IMR-90 (cell line): ENCODE measurements at regions not wholly inside any gene's neighbourhood (a gene's known extent, or its start where the extent isn't known, plus 50 kb on each side); places are given as distances from the start of the nearest gene placed in this dataset.

Source experiments
- ATAC-seq: fragments of 200-7000 bp; cut with Tn5 transposase; 2 replicates; pipeline ENCODE4 v1.9.1; 2020; ENCODE audit warnings: low read depth, mild to moderate bottlenecking, moderate library complexity
- BruUV-seq: library from RNA; stranded (reverse); fragments of 400-500 nt; replicated peaks from 2 replicates; lab custom pipeline; 2021; lab: Mats Ljungman, UMichigan
- CTCF ChIA-PET: fragments of 300-600 bp; formaldehyde crosslinking; extraction: SDS; loops from one replicate; lab custom pipeline; 2021; ENCODE audit warnings: antibody characterized with exemption; lab: Yijun Ruan, JAX
- POLR2A ChIA-PET: fragments of 300-600 bp; sonication (Branson Sonifier 250); formaldehyde crosslinking; loops from one replicate; lab custom pipeline; 2022; ENCODE audit warnings: antibody characterized with exemption; ENCODE audit not compliant: unreplicated experiment; lab: Charles Lee
- DNase-seq: peaks from one replicate; pipeline ENCODE4 v3.0.0; 2013
- H2AFZ ChIP-seq: replicated peaks from 2 replicates; pipeline ENCODE3; 2013; ENCODE audit warnings: low read length, mild to moderate bottlenecking; ENCODE audit not compliant: poor library complexity
- H2AK5ac ChIP-seq: 2 replicates; pipeline ENCODE4 v1.6.1; 2013; ENCODE audit warnings: low read depth, low read length, inconsistent platforms
- H2AK9ac ChIP-seq: replicated peaks from 2 replicates; pipeline ENCODE3; 2013; ENCODE audit warnings: mild to moderate bottlenecking, low read depth, low read length, moderate library complexity; ENCODE audit not compliant: poor library complexity
- H2BK120ac ChIP-seq: 2 replicates; pipeline ENCODE4 v1.6.1; 2013; ENCODE audit warnings: low read depth, low read length, inconsistent platforms
- H2BK15ac ChIP-seq: 3 replicates; pipeline ENCODE4 v1.6.1; 2013; ENCODE audit warnings: low read depth, low read length, inconsistent platforms
- H2BK20ac ChIP-seq: 2 replicates; pipeline ENCODE4 v1.6.1; 2013; ENCODE audit warnings: low read depth, mild to moderate bottlenecking, inconsistent platforms, low read length, moderate library complexity
- H2BK5ac ChIP-seq: 2 replicates; pipeline ENCODE4 v1.6.1; 2013; ENCODE audit warnings: mild to moderate bottlenecking, low read depth, low read length, inconsistent platforms; ENCODE audit not compliant: poor library complexity, severe bottlenecking
- H3K14ac ChIP-seq: replicated peaks from 2 replicates; pipeline ENCODE4 v1.6.1; 2013; ENCODE audit warnings: low read depth, low read length, inconsistent platforms
- H3K18ac ChIP-seq: 2 replicates; pipeline ENCODE4 v1.6.1; 2013; ENCODE audit warnings: low read depth, low read length, control low read depth
- H3K23ac ChIP-seq: 2 replicates; pipeline ENCODE4 v1.6.1; 2013; ENCODE audit warnings: low read depth, low read length, inconsistent platforms
- H3K27ac ChIP-seq: 2 replicates; pipeline ENCODE4 v1.5.1; 2013; ENCODE audit warnings: mild to moderate bottlenecking, control low read depth, low read length; ENCODE audit not compliant: insufficient read depth
- H3K27me3 ChIP-seq: 2 replicates; pipeline ENCODE4 v1.6.1; 2013; ENCODE audit warnings: low read length; ENCODE audit not compliant: control insufficient read depth, insufficient read depth
- H3K36me3 ChIP-seq: 2 replicates; pipeline ENCODE4 v1.6.1; 2013; ENCODE audit warnings: low read length, mixed read lengths; ENCODE audit not compliant: control insufficient read depth, insufficient read depth
- H3K4ac ChIP-seq: 2 replicates; pipeline ENCODE4 v1.6.1; 2013; ENCODE audit warnings: low read depth, low read length, inconsistent platforms
- H3K4me1 ChIP-seq: 2 replicates; pipeline ENCODE4 v1.6.1; 2013; ENCODE audit warnings: low read length, mixed read lengths; ENCODE audit not compliant: control insufficient read depth, insufficient read depth
- H3K4me2 ChIP-seq: 2 replicates; pipeline ENCODE4 v1.6.1; 2013; ENCODE audit warnings: low read depth, mild to moderate bottlenecking, control low read depth, low read length, moderate library complexity
- H3K4me3 ChIP-seq: 2 replicates; pipeline ENCODE4 v1.5.1; 2013; ENCODE audit warnings: low read depth, mild to moderate bottlenecking, control low read depth, low read length, moderate library complexity; ENCODE audit not compliant: insufficient read depth
- H3K56ac ChIP-seq: 2 replicates; pipeline ENCODE4 v1.6.1; 2013; ENCODE audit warnings: low read length, inconsistent platforms; ENCODE audit not compliant: insufficient read depth; ENCODE audit errors: extremely low read depth
- H3K79me1 ChIP-seq, 2 experiments: 2 replicates each; pipeline ENCODE4 v1.6.1; 2013; ENCODE audit warnings: low read length in 2 of 2, inconsistent platforms in 1 of 2, low read depth in 1 of 2
- H3K9ac ChIP-seq: 2 replicates; pipeline ENCODE4 v1.6.1; 2013; ENCODE audit warnings: low read depth, low read length, control low read depth
- H3K9me1 ChIP-seq: 2 replicates; pipeline ENCODE4 v1.6.1; 2013; ENCODE audit warnings: low read length, inconsistent platforms; ENCODE audit not compliant: insufficient read depth
- H3K9me3 ChIP-seq: 2 replicates; pipeline ENCODE4 v1.6.1; 2013; ENCODE audit warnings: low read length; ENCODE audit not compliant: control insufficient read depth, insufficient read depth
- H4K20me1 ChIP-seq: 2 replicates; pipeline ENCODE4 v1.6.1; 2013; ENCODE audit warnings: low read length, inconsistent platforms; ENCODE audit not compliant: insufficient read depth
- H4K5ac ChIP-seq: 2 replicates; pipeline ENCODE4 v1.6.1; 2013; ENCODE audit warnings: mild to moderate bottlenecking, low read depth, low read length, control low read depth
- H4K8ac ChIP-seq, 2 experiments: 2 replicates each; pipeline ENCODE4 v1.6.1; 2013; ENCODE audit warnings: low read depth in 2 of 2, low read length in 2 of 2, control low read depth in 1 of 2, inconsistent platforms in 1 of 2
- H4K91ac ChIP-seq: 2 replicates; pipeline ENCODE4 v1.6.1; 2013; ENCODE audit warnings: low read depth, low read length, inconsistent platforms; ENCODE audit not compliant: insufficient read depth
- BHLHE40 ChIP-seq: fragments of 150-350 bp; IDR thresholded peaks from 2 replicates; pipeline ENCODE4 v1.6.1; 2016; ENCODE audit warnings: mild to moderate bottlenecking, low read depth, low read length
- CEBPB ChIP-seq: IDR thresholded peaks from 2 replicates; pipeline ENCODE4 v1.6.1; 2012; ENCODE audit warnings: low read depth, low read length, improper control_type of control experiment
- CHD1 ChIP-seq: IDR thresholded peaks from 2 replicates; pipeline ENCODE4 v1.6.1; 2012; ENCODE audit warnings: low read depth, low read length, improper control_type of control experiment
- CTCF ChIP-seq: conservative IDR thresholded peaks from 2 replicates; pipeline ENCODE4 v1.5.1; 2012; ENCODE audit warnings: mild to moderate bottlenecking, low read depth, low read length, improper control_type of control experiment
- ELK1 ChIP-seq: fragments of 150-350 bp; IDR thresholded peaks from 2 replicates; pipeline ENCODE4 v1.6.1; 2016; ENCODE audit warnings: low read depth, mild to moderate bottlenecking, low read length, moderate library complexity, borderline replicate concordance
- FOS ChIP-seq: fragments of 150-350 bp; IDR thresholded peaks from 2 replicates; pipeline ENCODE4 v1.6.1; 2016; ENCODE audit warnings: low read depth, low read length
- MAFK ChIP-seq: IDR thresholded peaks from 2 replicates; pipeline ENCODE4 v1.6.1; 2012; ENCODE audit warnings: low read depth, low read length, improper control_type of control experiment
- MAZ ChIP-seq: IDR thresholded peaks from 2 replicates; pipeline ENCODE4 v1.6.1; 2012; ENCODE audit warnings: low read depth, mild to moderate bottlenecking, low read length, improper control_type of control experiment, moderate library complexity, borderline replicate concordance
- MXI1 ChIP-seq: IDR thresholded peaks from 2 replicates; pipeline ENCODE4 v1.6.1; 2012; ENCODE audit warnings: low read depth, mild to moderate bottlenecking, low read length, moderate library complexity, borderline replicate concordance
- NFE2L2 ChIP-seq: fragments of 150-350 bp; IDR thresholded peaks from 2 replicates; pipeline ENCODE4 v1.6.1; 2016; ENCODE audit warnings: low read depth, mild to moderate bottlenecking, low read length
- POLR2A ChIP-seq: IDR thresholded peaks from 2 replicates; pipeline ENCODE4 v1.6.1; 2012; ENCODE audit warnings: mild to moderate bottlenecking, low read depth, low read length
- RAD21 ChIP-seq: IDR thresholded peaks from 2 replicates; pipeline ENCODE4 v1.6.1; 2012; ENCODE audit warnings: low read length, improper control_type of control experiment
- RCOR1 ChIP-seq: IDR thresholded peaks from 2 replicates; pipeline ENCODE4 v1.6.1; 2012; ENCODE audit warnings: mild to moderate bottlenecking, low read length, improper control_type of control experiment; ENCODE audit not compliant: insufficient replicate concordance
- RFX5 ChIP-seq: IDR thresholded peaks from 2 replicates; pipeline ENCODE4 v1.8.0; 2012; ENCODE audit warnings: low read depth, mild to moderate bottlenecking, low read length, moderate library complexity
- SMC3 ChIP-seq: fragments of 150-350 bp; IDR thresholded peaks from 2 replicates; pipeline ENCODE4 v1.6.1; 2016; ENCODE audit warnings: low read depth, mild to moderate bottlenecking, antibody characterized with exemption, low read length, moderate library complexity
- USF2 ChIP-seq: fragments of 150-350 bp; IDR thresholded peaks from 2 replicates; pipeline ENCODE4 v1.6.1; 2017; ENCODE audit warnings: mild to moderate bottlenecking, antibody characterized with exemption, low read length, low read depth
- WGBS, 2 experiments: methylation state at CpG; one replicate each; pipeline versions ENCODE4 v1.1.5 to v1.1.7; 2013; ENCODE audit warnings: missing lambda C conversion rate in 2 of 2; ENCODE audit not compliant: insufficient read length in 1 of 2; ENCODE audit errors: extremely low coverage in 2 of 2; 5-methylcytosine and 5-hydroxymethylcytosine counted together
- dilution Hi-C: fragments of 300-500 bp; cut with HindIII; formaldehyde crosslinking; loops from one replicate; pipeline ENCODE4 v1.14.3; 2018; ENCODE audit warnings: low sequenced_read_pairs; ENCODE audit not compliant: unreplicated experiment
- in situ Hi-C: fragments of 300-500 bp; cut with MboI; formaldehyde crosslinking; loops from 3 replicates; pipeline ENCODE4 v1.14.3; 2019; ENCODE audit warnings: low sequenced_read_pairs, inconsistent platforms, mixed read lengths
- intact Hi-C: fragments of 100-400 bp; cut with micrococcal nuclease; formaldehyde crosslinking; loops from 2 replicates; pipeline ENCODE4 v1.10.0; 2022

GRCh38 chr5:27995867-27996266 is 957.5 kb upstream of the CDH9 start:
- ChIA-PET CTCF (no interaction called here), POLR2A (no interaction called here)
- Histone ChIP-seq H2AFZ (no peak overlapping the region), H3K36me3 (no peaks in the 10 kb centered on the region), H2AK9ac (no peak overlapping the region), H3K79me1 (no peaks in the 10 kb centered on the region), H4K8ac (no peak overlapping the region), H3K4me2 (no peak overlapping the region), H3K4me1 (no peaks in the 10 kb centered on the region), H3K56ac (no peak overlapping the region), H3K18ac (no peak overlapping the region), H2BK120ac (no peak overlapping the region), H2BK20ac (no peak overlapping the region), H4K5ac (no peak overlapping the region), H3K9me3 (peaks cover 6% of the 10 kb centered on the region; the same call in 1 of the 2 replicates), H3K4ac (no peak overlapping the region), H2AK5ac (no peak overlapping the region), H3K4me3 (no peak overlapping the region), H4K20me1 (no peaks in the 10 kb centered on the region), H2BK15ac (no peak overlapping the region), H3K9me1 (no peaks in the 10 kb centered on the region), H3K23ac (no peak overlapping the region), H3K14ac (no peak overlapping the region), H3K9ac (no peak overlapping the region), H4K91ac (no peak overlapping the region), H3K27me3 (no peaks in the 10 kb centered on the region), H2BK5ac (no peak overlapping the region), H3K27ac (no peak overlapping the region)
- no TSS peak for BruUV-seq
- ATAC-seq = no peak
- intact Hi-C loops = no loop called here
- TF ChIP-seq MAZ (no peak), NFE2L2 (no peak), RCOR1 (no peak), RFX5 (no peak), MXI1 (no peak), USF2 (no peak), ELK1 (no peak), SMC3 (no peak), BHLHE40 (no peak), CEBPB (no peak), RAD21 (no peak), FOS (no peak), CTCF (no peak), MAFK (no peak), POLR2A (no peak), CHD1 (no peak)
- no CpG with 5 or more reads among the region's 5 CpGs for WGBS, 2 experiments
- dilution Hi-C loops = no loop called here
- no peak for DNase-seq
- in situ Hi-C loops = no loop called here
